GM19455 (cell line): ENCODE measurements at regions not wholly inside any gene's neighbourhood (a gene's known extent, or its start where the extent isn't known, plus 50 kb on each side); places are given as distances from the start of the nearest gene placed in this dataset.

Experiments
- ATAC-seq: cut with Tn5 transposase; IDR thresholded peaks from one replicate; pipeline ENCODE4 v1.9.1; 2021; ENCODE audit not compliant: unreplicated experiment

DNA sequence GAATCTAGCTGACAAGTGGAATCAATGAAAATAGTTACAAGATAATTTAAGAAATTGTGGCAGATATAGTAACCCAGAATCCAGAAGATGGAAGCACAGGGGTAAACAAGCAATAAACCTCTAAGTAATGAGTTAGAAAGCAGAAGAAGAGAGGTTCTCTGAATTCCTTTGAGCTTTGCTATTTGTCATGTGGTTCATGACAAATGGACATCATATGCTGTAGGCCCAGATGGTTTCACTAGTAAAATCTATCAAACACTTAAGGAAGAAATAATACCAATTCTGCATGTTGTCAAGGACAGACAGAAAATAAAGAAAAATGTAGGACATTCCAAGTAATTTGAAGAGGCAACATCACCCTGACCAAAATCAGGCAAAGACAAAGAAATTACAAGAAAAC, 480.8 kb upstream of the INTU start:
- no peak for ATAC-seq

DNA sequence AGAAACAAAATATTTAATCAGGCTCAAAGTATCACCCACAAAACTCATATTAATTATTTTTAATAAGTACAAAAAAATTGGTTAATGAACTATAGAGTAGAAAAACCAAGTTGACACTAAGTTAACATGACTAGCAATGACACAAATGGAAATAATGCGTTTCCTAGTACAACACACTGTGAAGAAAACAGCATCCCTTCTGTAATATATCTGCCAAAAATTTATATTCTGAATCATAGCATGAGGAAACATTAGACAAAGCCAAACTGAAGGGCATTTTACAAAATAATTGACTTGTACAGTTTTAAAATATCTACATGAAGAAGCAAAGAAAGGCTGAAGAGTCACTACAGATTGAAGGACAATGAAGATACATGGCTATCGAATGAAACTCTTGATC, 477.6 kb upstream of the INTU start:
- ATAC-seq: no peak

DNA sequence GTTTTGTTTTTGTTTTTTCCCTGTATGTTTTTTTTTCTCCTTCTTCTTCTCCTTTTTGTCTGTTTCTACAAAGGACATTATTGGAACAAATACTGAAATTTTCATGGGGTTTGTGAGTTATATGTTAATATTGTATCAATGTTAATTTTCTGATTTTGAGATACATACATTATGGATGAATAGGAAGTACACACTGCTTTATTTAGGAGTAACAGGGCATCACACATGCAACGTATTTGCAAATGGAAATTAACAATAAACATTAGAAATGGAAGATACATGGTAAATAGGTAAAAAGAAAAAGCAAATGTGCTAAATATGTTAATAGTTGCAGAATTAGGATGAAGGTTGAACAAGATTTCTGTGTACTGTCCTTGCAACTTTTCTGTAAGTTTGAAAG, 477.2 kb upstream of the INTU start:
- ATAC-seq: no peak

- no peak for ATAC-seq
Observed at GRCh38 chr4:127162741-127163140, 470.0 kb upstream of the INTU start.

DNA sequence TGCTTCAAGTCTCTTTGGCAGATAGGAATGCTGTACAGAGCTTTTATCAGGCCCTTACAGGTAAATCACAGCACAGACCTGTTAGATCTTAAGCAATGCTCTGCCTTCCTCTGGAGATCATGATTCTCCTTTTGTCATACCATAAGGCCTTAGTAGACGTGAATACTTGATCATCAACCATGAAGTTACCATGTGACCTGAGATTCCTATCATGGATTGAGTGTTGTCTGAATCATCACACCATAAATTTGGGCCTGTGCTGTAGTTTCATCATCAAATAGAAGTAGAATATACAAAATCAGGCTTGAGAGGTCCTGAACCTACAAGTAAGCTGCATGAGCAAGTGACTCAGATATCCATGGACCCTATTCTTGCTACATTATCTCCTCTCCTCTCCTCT, 466.8 kb upstream of the INTU start:
- no peak for ATAC-seq

DNA sequence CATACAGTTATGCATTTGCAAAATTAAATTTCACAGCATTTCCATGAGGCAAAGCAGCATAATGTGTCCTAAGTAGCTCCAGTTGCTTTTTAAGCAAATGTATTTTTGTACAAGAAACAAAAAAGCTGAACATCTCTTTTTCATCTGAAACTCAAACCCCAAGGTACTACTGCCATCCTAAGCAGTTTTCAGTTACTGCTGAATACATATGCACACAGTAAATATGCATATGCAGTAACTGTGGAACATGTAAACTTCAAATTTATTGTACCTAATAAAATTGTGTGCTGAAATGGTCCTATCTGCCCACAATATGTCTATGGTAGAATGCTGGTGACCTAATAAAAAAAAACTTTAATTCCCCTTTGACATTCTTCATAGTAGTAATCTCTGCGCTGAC, 458.6 kb upstream of the INTU start:
- no peak for ATAC-seq

DNA sequence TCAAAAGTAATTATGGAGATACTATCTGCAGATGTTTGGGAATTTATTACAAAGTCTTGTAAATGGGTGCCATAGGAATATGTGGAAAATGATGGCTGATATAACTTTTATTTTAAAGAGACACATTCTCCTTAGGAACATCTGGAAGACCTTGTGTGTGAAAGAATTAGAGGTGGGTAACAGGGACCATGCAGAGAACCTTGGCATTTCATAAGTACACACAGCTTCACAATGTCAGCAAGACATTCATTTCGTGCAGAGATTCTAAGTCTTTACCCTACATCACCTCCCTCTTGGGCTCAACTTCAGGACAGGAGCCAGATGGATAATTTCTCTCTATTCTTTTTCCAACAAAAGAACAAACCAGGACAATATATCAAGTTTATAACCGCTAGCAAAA, 458.1 kb upstream of the INTU start:
- ATAC-seq: no peak

- no peak for ATAC-seq
Observed at GRCh38 chr4:127179256-127180087, 453.3 kb upstream of the INTU start.

GRCh38 chr4:127181001-127181400, 451.8 kb upstream of the INTU start:
- ATAC-seq: no peak

GRCh38 chr4:127182687-127183086, 450.1 kb upstream of the INTU start:
- ATAC-seq: no peak

DNA sequence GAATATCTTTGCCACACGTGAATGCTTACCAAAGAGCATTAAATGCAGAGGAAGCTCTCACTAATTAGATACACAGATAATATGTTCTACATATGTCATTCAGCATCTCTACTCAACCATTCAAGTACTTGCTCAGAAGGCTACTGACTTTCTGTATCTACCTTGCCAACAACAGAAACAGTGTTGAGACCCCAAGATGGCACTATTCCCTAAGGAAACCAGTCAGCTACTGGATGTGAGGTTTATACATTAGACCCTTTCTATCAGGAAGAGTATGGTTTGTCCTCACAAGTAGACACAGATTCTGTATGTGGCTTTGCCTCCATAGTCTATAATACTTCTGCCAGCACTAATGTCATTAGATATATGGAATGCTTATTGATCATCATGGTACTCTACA, 443.9 kb upstream of the INTU start:
- ATAC-seq: no peak

DNA sequence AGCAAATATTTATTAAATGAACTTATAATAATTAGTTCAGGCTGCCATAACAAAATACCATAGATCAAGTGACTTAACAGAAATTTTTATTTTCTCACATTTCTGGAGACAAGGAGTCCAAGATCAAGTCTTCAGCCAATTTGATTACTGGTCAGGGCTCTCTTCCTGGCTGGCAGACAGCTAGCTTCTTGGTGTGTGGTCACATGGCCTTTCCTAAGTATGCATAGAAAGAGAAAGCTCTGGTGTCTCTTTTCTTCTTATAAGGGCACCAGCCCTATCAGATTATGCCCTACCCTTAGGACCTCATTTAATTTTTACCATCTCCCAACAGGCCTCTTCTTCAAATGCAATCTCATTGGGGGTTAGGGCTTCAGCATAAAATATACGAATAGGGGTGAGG, 438.5 kb upstream of the INTU start:
- no peak for ATAC-seq

DNA sequence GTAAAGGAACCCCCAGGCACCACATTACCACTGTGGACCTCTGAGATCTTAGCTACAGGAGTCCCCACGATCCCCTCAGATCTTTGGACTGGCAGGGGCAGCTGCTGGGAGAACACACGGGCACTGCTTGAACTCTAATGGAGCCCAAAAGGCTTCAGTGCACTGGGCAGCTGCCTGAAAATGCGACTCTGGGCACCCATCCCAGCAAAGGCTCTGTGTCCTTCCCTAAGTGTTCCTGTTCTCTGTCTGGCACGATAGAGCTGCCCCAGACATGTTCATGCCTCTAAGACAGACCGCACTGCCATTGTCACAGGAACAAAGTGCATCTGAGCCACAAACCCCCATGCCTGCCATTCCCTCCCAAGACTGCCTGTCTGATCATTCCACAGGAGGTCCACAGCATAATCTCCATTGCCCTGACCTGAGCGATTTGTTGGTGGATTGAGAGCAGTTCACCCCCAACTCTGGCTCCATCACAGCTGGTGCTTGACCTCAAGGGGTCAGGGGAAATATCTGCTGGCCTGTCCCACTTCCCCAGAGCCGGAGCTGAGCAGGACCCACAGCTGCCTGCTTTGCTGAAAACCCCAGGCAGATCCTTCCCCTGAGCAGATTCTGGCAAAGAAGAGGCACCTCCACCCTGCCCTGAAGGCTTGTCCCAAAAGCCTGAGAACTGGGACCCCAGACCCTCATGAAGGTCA, 436.0 kb upstream of the INTU start:
- no peak for ATAC-seq

DNA sequence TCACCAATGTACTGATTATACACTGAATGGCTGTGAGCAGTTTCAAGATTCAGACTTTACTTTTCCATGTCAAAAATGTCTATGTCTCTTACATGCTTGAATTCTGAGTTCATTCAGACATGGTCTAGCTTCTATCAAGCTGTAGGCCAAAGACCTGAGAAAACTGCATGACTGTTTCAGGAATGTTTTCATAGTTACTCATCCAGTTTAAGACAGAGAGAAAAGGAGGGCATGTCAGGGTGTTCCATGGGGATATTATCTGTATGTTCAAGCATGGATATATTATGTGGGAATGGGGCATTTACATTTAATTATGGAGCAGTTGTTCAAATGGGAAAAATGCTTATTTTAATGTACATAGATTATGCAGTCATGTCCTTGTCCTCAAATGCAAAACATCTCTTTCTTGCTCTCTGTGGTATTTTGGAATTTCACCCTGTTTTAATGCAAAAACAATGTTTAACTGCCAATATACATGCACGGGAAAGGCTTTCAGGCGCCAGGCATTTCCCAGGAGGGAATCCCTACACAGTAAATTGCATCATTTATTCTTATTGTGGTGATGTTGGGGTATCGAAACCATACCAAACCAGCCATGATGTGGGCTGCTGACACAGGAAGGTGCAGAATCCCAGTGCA, 429.1 kb upstream of the INTU start:
- no peak for ATAC-seq

DNA sequence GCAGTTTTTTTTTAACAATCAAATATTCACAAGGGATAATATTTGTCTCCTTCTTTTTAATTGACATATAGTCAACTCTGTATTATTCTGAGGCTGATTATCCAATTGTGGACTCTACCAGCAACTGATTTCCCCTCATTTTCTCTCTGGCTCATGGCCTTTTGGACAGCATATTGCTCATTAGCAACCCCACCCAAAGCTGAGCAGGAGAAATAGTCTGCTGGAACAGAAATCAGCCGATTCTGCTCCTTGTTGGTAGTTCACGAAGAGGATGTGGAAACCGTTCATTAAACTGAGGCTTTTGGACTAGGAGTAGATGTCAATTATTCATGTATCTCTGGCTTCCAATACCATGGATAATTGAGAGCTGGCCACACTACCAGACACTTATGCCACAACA, 428.4 kb upstream of the INTU start:
- no peak for ATAC-seq

DNA sequence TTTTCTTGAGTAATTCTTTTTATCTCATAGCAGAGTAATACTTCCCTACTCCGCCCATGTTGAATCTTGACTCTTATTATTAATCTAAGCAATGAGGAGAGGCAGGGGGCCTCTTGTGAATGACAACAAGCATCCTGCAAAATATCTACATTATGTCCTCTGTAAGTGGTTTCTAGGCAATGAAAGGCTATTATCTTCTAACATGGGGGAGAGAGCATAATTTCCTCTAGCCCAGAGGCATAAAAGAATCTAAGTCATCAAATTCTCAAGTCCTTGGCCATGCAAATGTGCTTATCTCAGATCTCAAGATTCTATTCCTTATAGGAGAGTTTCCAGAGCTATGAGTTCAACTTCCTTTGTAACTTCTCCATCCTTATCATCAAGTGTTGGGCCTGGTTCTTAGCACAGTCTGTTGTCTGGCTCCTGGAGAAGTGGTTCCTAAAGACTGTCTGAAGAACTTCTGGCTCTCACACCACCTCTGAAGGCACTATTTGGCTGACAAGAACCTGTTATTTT, 423.1 kb upstream of the INTU start:
- no peak for ATAC-seq

- ATAC-seq: no peak
Observed at GRCh38 chr4:127210893-127211649, 421.7 kb upstream of the INTU start.

- ATAC-seq: no peak
Observed at GRCh38 chr4:127211650-127212560, 420.9 kb upstream of the INTU start.

- no peak for ATAC-seq
Observed at GRCh38 chr4:127212701-127213100, 420.1 kb upstream of the INTU start.

DNA sequence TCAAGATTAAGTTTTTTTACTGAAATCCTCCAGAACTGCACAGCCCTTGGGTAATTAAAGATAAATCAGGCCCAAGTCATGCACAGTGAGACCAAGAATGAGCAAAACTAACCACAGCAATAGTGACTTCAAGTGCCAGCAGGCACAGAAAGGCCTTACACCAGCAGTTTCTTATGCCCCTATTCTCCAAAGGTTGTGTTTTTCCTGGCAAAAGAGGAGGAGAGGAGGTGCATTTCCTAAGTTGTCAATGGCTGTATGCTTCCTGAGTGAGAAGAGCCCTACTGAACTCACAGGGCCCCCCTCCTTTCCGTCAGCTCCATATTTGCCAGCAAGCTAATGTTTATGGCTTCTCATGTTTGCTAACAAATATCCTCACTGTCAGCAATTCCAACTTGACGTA, 418.7 kb upstream of the INTU start:
- no peak for ATAC-seq
